Germinal center (tissue), 1 donor: ENCODE measurements at regions not wholly inside any gene's neighbourhood (a gene's known extent, or its start where the extent isn't known, plus 50 kb on each side); places are given as distances from the start of the nearest gene placed in this dataset.
"Not testable (repeated sequence)": the region's sequence is repeated elsewhere in the genome, so short reads cannot be mapped to it uniquely, and the experiment has no call there.

Experiments used
- DNase-seq: peaks from one replicate; pipeline ENCODE4 v3.0.0; 2012; ENCODE audit warnings: mixed read lengths, low spot score

DNA sequence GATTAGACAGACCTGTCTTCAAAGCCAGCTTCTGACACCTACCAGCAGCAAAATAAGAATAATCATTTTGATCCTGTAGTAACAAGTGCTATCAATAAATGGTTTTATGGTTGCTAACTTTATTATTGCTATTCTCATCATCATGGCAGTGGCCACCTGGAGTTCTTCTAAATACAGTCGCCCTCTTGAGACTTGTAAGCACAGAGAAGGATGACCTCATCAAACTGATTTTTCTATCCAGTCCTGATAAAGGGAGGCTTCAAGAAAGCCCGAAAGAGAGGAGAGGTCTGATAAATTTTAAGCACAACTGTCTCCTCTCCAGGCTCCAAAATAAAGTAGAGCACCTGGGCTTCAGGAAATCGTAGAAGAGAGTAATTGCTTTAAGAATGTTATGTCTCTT lies 286.4 kb downstream of the USP46 start:
- no peak for DNase-seq

DNA sequence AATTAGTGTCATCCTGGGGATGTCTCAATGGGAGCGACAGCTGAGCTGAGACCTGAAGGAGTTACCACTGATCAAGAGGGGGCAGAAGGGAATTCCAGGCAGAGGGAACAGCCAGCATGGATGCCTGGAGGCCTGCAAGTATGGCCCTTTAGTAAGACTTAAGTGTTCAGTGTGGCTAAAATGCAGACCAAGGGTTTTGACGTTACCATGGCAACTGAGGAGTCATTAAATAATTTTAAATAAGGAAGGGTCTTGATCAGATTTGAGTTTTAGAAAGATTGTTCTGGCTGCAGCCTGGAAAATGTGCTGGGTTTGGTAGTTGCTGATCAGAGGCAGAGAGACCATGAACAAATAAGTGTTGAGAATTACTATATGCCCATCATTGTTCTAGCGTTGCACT lies 285.5 kb downstream of the USP46 start:
- no peak for DNase-seq

DNA sequence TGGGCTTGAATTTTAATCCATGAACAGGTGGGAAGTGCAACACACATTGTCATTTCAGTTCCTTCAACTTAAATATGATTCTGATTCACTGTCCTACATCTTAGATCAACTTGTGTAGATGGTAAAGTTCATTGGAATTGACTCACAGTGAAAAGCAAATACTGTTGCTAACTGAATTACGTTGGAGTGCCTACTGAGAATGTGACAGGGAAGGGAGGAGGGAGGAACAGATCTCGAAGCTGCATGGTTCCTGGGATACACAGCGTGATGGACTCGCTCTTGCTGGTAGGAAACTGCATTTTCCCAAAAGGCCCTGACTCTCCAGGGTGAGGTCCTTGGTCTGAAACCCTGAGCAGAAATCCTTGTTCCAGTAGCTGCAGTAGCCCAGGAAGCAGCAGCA lies 284.2 kb downstream of the USP46 start:
- DNase-seq, result no peak

DNA sequence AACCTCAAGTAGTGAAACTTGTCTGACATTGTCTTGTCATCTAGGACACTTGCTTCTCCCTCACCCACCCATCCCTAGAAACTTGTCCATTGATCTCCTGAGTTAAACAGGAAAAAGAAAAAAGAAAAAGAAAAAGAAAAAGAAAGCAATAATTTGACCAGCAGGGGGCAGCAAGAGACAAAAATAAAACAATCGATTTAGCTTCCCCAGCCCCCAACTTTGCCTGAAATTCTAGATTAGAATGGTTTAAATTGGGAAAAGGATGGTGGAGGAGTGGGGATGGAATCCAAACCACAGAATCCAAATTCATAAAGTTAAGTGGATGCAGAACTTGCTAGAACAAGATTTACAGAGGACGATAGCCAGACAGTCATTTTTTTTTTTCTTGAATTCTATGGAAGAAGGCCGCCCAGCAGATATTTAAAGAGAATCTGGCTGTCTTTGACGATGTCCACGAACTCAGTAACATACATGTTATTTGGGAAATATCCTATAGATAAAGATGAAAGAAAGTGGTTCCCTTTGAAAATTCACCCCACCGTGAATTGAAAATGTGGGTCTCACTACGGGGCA lies 282.9 kb downstream of the USP46 start:
- DNase-seq, result peak; percentile 3

DNA sequence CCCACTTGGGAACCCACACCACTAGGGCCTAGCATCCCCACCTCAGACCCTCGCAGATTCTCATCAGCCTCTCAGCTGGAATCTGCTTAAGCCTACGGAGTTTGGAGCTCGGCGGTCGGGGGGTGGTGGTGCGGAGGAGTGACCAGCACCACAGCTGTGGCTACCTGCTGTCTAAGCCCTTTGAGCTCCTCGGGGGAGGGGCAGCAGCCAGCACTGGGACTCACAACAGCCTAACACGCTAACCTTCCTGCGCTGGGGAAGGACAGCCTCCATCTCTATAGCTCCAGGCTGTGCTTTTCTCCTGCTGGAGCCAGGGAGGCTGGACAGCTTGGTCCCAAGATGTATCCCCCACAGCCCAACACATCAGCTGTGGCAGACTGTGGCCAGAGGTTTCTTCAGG lies 281.5 kb downstream of the USP46 start:
- no peak for DNase-seq

DNA sequence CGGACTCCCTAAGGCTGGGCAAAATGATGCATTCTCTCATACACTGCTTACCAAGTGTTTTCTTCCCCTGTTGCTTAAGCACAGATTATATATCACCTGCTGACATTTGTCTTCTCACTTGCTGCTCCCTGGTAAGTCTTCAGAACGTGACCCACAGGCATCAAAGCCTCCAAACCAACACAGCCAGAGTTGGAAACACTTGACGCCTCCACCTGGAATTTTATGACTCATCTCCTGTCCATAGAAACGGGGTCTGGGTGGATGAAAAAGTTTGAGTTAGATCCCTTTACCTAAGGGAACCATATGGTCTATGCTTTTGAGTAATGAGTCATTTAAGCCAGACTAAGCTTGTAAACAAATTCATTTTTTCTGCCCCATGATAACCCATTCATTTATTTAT lies 251.6 kb downstream of the USP46 start:
- DNase-seq, result no peak

DNA sequence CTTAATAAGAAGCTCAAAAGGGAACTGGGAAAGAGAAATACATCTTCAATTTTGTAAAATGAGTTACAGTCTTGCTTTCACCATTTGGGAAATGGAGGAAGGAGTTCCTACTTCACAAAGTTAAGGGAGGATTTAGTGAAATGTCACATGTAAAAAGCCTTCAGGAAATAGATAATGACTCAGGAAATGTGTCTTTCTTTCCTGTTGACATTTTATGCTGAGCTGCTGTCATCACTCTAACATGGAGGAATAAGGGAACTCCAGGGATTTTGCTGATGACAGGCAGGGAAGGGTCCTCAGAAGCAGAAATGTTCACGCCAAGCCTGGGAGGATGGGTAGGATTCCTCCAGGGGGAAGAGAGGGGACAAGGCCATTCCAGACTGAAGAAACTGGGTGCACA lies 251.1 kb downstream of the USP46 start:
- no peak for DNase-seq

DNA sequence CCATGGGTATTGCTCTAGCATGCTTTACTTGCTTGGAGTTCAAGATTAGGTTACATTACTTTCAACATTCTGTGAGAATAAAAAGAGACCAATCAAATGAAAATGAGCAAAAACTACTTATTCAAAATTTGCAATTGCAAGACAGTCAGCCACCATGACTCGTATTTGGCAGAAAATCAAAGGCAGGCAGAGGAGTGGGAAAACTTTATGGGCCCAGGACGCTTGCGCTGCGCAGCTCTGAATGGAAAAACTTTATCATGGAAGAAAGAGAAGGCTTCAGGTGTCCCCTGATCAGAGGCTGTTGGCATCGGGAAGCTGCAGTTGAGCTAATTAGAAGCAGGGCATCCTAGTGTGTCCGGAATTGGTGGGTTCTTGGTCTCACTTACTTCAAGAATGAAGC lies 250.6 kb downstream of the USP46 start:
- no peak for DNase-seq

DNA sequence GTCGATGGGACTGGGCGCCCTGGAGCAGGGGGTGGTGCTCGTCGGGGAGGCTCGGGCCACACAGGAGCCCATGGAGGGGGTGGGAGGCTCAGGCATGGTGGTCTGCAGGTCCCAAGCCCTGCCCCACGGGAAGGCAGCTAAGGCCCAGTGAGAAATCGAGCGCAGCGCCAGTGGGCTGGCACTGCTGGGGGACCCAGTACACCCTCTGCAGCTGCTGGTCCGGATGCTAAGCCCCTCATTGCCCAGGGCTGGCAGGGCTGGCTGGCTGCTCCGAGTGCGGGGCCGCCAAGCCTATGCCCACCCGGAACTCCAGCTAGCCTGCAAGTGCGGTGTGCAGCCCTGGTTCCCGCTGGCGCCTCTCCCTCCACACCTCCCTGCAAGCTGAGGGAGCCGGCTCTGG lies 249.3 kb downstream of the USP46 start:
- DNase-seq, result not testable (repeated sequence)

DNA sequence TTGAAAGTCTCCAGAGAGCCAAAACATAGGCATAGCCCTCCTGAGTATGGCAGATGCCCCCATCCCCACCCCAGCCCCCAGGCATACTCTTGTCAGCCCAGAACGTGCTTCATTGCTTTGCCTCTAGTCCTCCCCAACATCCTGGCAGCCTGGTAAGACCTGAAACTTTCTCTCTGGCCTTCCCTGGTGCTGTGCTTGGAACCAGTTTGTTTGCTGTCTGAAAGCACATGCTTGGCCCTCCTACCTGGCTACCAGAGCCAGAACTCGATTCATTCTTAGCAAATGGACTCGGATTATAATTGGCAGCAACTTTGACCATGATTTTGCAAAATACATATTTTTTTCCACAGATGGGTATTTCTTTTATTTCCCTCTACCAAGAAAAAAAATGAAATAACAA lies 248.1 kb downstream of the USP46 start:
- no peak for DNase-seq

DNA sequence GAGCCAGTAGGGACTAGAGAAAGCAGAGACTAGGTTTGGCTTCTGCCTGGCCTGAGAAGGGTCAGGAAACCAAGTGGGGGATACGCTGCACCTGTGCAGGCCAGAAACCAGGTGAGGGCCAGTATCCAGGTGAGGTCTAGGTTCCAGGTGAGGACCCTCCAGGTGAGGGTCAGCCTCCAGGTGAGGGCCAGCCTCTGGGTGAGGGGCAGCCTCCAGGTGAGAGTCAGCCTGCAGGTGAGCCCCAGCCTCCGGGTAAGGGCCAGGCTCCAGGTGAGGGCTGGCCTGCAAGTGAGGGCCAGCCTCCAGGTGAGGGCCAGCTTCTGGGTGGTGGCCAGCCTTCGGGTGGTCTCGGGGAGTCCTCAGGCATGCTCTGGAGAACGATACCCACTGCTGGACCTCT lies 238.8 kb downstream of the USP46 start:
- DNase-seq, result no peak

DNA sequence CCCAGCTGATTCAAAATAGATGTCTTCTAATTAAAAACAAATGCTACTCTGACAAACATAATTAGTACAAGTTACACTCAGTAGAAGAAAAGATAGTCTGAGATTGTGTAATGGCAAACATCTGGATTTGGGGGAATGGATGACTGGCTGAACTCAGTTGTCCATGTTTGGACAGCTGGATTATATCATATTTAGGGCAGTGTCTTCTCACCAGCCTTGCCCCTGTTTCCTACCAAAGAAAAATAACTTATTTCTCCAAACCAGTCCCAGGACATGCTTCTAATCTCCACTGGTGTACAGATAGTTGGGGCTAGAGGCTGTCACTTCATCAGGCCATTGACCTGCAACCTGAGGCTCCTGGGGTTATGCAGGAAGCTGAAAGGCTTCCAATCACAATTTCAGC lies 237.3 kb downstream of the USP46 start:
- DNase-seq, result no peak

DNA sequence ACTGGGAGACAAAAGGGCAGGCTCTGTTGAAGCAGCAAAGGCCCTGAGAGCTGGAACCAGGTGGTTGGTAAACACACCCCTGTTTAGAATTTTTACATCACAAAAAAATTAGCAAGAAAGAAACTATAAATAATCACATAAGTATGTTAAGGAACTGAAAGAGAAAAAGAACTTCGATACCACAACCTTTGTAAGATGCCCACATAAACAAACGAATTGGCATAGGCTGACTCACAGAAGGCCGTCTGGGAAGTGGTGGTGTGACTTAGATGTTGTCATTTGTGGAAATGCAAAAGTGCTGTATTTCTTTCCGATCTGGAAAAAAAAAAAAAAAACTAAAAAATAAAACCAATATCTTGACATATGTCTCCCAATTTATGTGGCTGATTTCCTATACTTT lies 235.1 kb downstream of the USP46 start:
- no peak for DNase-seq

DNA sequence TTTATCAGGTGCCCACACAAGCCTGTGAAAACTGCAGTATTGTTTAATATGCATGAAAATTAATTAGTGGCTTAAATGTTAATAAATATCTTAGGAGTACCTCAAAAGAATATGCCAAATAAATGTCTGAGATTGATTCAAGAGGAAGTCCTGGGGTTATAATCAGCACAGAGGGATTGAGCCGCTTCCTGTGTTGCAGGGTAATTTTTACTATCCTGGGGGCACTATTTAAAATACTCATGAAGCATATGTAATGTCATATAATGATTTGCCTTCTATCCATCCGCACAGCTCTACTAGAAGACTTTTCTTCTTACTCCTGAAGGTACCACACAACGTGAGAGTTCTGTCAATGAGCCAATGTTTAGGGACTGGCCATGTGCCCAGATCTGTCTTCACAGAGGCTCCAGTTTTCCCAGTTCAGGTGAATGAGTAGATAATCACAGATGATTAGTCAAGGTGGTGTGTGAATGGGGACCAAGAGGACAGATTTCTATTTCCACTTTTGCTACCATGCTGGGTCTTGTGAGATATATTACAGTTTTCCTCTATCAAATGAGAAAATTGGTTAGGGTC lies 233.3 kb downstream of the USP46 start:
- DNase-seq, result no peak

DNA sequence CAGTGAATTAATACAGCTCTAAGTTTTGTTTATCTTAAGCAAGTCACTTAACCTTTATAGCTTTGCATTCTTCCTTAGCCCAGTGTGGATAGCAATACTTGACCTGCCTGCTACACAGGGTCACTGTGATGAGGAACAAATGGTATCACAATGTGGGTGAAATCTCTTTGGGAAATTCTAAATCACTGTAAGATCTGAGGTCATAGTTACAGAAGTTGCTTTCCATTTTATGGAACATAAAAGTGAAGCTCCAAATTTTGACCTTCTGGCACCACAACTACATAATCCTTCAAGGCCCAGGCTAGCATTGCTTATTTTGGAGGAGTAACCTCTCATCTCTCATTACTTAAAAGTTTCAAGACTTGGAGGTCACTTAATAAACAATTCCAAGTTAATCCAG lies 227.7 kb downstream of the USP46 start:
- DNase-seq, result no peak

DNA sequence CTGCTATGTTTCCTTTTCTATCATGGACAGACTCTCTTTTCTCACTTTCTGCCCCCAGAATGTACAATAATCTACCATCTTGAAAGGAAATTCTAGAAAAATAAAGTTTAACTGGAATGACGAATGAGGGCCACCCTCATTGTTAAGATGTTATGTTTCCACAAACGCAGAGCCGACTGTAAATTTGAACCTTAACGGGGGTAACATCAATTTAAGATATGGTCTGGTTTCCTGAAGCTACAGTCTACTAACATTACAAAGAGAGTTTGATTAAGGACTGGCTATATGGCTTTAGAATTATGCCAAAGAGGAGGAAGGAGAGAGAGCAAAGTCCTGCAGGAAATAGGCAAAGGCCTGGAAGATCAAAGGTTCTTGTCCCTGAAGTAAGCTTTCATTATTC lies 227.2 kb downstream of the USP46 start:
- no peak for DNase-seq

DNA sequence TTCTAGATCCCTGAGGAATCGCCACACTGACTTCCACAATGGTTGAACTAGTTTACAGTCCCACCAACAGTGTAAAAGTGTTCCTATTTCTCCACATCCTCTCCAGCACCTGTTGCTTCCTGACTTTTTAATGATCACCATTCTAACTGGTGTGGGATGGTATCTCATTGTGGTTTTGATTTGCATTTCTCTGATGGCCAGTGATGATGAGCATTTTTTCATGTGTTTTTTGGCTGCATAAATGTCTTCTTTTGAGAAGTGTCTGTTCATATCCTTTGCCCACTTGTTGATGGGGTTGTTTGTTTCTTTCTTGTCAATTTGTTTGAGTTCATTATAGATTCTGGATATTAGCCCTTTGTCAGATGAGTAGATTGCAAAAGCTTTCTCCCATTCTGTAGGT lies 216.6 kb downstream of the USP46 start:
- not testable (repeated sequence) for DNase-seq

DNA sequence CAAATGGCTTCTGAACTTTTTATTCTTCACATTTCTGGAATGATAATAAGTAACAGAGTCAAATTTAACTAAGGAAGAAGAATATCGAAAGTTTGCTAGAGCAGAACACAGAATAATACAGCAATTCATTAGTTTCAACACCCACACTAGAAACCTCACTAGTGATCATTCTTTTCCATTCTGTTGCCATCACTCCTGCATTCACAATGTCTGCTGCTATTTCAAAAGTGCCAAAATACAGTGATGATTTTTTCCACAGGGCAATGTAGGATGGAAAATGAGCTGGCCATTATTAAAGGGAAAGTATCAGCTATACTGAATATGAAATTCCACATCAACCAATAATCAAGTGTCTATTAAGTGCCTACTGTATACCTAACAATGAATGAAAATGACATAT lies 186.7 kb downstream of the USP46 start:
- no peak for DNase-seq

DNA sequence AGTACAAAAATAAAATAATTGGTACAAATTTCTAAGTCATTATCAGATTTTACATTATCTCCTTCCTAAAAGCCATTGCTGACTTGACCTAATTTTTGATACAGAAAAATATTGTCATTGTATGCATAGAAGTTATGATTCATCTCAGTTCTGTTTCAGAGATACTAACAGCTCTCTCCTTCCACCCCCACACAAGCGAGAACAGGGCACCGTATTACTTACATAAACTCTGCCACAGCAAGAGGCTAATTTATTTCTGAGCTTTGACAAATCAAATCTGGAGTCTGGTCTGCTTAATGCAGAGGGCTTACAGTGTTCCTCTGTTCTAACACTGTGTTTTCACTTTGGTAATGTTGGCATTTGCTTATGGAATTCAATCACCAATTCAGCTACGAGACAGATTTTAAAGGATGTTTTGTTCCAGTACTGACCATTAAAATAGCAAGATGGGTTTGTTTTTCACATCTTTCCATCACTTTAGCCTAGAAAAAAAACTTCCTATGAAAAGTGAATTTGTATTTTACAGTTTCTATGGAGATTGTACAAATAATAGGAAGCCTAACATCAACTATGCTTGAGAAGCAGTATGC lies 181.8 kb downstream of the USP46 start:
- no peak for DNase-seq

DNA sequence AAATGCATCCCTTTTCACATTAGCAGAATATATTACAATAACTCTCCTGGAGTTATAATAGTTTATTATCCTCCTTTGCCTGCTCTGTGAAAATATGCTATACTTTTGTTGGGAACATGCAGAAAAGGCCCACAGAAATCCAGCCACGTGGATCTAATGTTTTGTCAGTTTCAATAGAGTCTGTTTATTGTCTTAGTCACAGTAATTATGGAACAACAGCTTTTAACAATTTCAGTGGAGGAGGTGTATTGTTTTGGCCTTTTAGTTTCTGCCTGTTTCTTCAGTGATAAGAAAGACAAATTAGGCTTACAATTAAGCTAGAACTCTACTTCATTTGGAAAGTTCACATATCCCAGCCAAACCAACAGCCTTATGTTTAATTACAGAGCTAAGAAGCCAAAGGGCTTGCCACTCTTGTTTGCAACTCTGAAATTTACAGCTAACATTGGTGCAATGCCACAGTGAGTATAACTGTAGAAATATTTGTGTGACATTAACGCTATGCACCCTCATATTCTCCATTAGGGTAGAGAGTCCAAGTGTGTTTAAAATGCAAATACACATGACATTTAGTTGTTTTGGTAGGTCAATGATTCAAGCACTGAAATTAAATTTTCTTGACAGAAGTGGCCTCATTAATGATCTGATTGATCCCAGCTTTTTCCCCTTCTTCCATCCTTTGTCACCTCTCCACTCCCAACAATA lies 175.8 kb downstream of the USP46 start:
- DNase-seq, result no peak

DNA sequence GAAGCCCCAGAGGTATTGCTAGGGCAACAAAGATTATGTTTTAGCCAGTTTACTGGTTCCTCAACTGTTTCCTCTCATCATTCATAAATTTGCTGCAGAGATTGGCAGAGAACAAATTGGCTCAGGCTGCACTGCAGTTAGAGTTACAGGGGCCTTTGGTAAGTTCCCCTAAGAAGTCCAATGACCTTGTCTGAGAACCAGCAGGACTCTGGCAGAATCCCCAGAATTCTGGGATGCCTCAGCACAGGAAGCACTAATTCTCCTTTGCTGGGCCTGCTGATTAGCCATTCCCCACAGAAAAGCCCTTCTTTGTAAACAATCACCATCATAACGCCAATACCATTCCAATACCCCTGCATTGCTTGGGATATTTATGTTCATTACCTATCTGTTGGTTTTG lies 151.3 kb downstream of the USP46 start:
- DNase-seq, result no peak

DNA sequence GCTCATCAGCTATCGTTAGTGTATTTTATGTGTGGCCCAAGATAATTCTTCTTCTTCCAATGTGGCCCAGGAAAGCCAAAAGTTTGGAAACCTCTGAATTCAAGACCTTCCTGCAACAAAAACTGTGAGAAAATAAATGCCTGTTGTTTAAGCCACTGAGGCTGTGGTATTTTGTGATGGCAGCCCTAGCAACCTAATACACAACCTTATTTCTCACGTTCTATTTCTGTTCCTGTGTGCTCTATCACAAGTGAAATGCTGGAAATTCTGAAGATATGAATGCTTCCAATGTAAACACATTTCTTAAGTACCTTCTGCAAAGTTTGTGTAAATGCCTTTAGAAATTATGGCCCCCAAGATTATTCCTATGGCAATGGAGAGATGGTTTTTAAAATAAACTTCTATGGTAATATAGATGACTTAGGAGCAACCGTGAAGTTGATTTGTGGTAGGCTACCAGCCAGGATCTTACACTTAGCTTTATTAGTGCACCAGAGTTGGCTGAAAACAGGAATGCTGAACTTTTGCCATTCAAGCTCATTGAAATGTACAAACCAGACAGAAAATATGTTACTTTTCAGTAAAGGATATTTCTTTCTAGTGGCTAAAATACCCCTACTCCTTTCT lies 148.0 kb downstream of the USP46 start:
- no peak for DNase-seq

DNA sequence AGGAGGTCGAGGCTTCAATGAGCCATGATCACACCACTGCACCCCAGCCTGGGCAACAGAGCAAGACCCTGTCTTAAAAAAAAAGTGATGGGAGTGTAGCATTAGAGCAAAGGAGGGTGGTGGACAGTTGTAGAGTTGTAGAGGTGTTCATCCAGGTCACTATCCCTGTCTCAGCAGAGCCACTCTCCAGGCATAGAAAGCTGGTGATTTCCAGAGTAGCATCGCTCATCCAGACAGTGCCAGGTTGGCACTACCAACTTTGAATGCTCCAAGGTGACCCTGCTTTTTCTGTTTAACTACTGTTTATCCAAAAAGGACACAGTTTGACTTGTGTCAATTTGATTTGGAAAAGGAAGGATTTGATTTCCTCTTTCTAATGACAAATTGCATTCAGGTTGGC lies 147.3 kb downstream of the USP46 start:
- DNase-seq, result no peak
